Karpas-422 (cell line): ENCODE measurements at regions not wholly inside any gene's neighbourhood (a gene's known extent, or its start where the extent isn't known, plus 50 kb on each side); places are given as distances from the start of the nearest gene placed in this dataset.
"Not testable (repeated sequence)": the region's sequence is repeated elsewhere in the genome, so short reads cannot be mapped to it uniquely, and the experiment has no call there.

Source experiments
- DNase-seq: peaks from one replicate; pipeline ENCODE4 v3.0.0-alpha.2; 2015
- H2AFZ ChIP-seq: fragments of 200-600 bp; sonication (generic); 2 replicates; pipeline ENCODE4 v1.6.1; 2014; ENCODE audit warnings: antibody characterized with exemption, low read length, mixed read lengths
- H3K27ac ChIP-seq: fragments of 200-600 bp; sonication (generic); 2 replicates; pipeline ENCODE4 v1.5.1; 2014; ENCODE audit warnings: mild to moderate bottlenecking, low read length, moderate library complexity
- H3K27me3 ChIP-seq: fragments of 200-600 bp; sonication (generic); 2 replicates; pipeline ENCODE4 v1.6.1; 2014; ENCODE audit warnings: low read length, mixed read lengths
- H3K36me3 ChIP-seq: fragments of 200-600 bp; sonication (generic); 2 replicates; pipeline ENCODE4 v1.6.1; 2014; ENCODE audit warnings: low read length, mixed read lengths; ENCODE audit not compliant: insufficient read depth
- H3K4me1 ChIP-seq: fragments of 200-600 bp; sonication (generic); 2 replicates; pipeline ENCODE4 v1.6.1; 2014; ENCODE audit warnings: mild to moderate bottlenecking, low read length, mixed read lengths
- H3K4me2 ChIP-seq: fragments of 200-600 bp; sonication (generic); 2 replicates; pipeline ENCODE4 v1.6.1; 2014; ENCODE audit warnings: low read length, low read depth, mild to moderate bottlenecking; ENCODE audit not compliant: poor library complexity, severe bottlenecking
- H3K4me3 ChIP-seq: fragments of 200-600 bp; sonication (generic); 2 replicates; pipeline ENCODE4 v1.5.1; 2014; ENCODE audit warnings: mild to moderate bottlenecking, antibody characterized with exemption, low read length, mixed read lengths
- H3K79me2 ChIP-seq: fragments of 200-600 bp; sonication (generic); 2 replicates; pipeline ENCODE4 v1.6.1; 2014; ENCODE audit warnings: mild to moderate bottlenecking, low read length, mixed read lengths
- H3K9ac ChIP-seq: fragments of 200-600 bp; sonication (generic); 2 replicates; pipeline ENCODE4 v1.6.0; 2014; ENCODE audit warnings: low read length
- H3K9me2 ChIP-seq: fragments of 200-600 bp; sonication (generic), shearing (Covaris generic); replicated peaks from 2 replicates; pipeline ENCODE4 v1.6.0; 2014; ENCODE audit warnings: mild to moderate bottlenecking, low read length, moderate library complexity; ENCODE audit not compliant: insufficient read depth
- H3K9me3 ChIP-seq: fragments of 300-700, 200-600 bp; sonication (generic); 2 replicates; pipeline ENCODE4 v1.6.1; 2014; ENCODE audit warnings: low read length, mixed read lengths
- H4K20me1 ChIP-seq: fragments of 200-600 bp; sonication (generic); 2 replicates; pipeline ENCODE4 v1.6.1; 2014; ENCODE audit warnings: mild to moderate bottlenecking, antibody characterized with exemption, low read length, low read depth; ENCODE audit not compliant: insufficient read depth

DNA sequence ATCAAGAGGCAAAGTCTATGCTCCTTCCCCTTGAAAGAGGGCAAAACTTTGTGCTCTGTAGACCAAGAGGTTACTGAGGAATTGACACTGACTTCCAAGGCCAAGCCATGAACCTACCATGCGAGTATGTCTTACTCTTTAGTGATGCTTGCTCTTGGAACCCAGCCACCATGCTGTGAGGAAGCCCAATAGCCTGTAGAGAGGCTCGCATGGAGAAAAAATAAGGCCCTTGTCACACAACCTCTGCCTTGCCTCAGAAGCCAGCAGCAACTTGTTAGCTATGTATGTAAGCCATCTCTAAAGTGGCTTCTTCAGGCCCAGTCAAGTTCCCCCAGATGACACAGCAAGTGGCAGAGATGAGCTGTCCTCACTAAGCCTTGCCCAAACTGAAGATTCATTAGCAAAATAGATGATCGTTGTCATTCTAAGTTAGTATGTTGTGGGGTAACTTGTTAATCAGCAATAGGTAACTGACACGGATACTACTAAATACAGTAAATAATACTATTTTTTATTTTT lies 66.1 kb upstream of the RGPD5 start:
- Histone ChIP-seq H2AFZ (no peak overlapping the region), H3K4me3 (no peak overlapping the region), H3K27ac (no peak overlapping the region), H3K27me3 (no peaks in the 10 kb centered on the region), H3K9me2 (no peaks in the 10 kb centered on the region), H3K79me2 (no peaks in the 10 kb centered on the region), H3K9me3 (no peaks in the 10 kb centered on the region), H3K4me2 (no peak overlapping the region), H3K4me1 (no peaks in the 10 kb centered on the region), H3K36me3 (no peaks in the 10 kb centered on the region), H4K20me1 (no peaks in the 10 kb centered on the region), H3K9ac (no peak overlapping the region)
- DNase-seq = no peak

DNA sequence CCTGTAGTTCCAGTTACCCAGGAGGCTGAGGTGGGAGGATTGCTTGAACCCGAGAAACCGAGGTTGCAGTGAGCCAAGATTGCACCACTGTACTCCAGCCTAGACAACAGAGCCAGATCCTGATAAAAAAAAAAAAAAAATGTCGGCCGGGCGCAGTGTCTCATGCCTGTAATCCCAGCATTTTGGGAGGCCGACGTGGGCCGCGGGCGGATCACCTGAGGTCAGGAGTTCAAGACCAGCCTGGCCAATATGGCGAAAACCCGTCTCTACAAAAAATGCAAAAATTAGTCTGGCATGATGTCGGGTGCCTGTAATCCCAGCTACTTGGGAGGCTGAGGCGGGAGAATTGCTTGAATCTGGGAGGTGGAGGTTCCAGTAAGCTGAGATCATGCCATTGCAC lies 60.4 kb upstream of the RGPD5 start:
- not testable (repeated sequence) for H3K27ac ChIP-seq, H3K79me2 ChIP-seq, H3K4me2 ChIP-seq, DNase-seq, H4K20me1 ChIP-seq, H3K4me3 ChIP-seq, H3K9me2 ChIP-seq, H3K9ac ChIP-seq, H3K9me3 ChIP-seq, H3K27me3 ChIP-seq, H3K4me1 ChIP-seq, H2AFZ ChIP-seq, H3K36me3 ChIP-seq

DNA sequence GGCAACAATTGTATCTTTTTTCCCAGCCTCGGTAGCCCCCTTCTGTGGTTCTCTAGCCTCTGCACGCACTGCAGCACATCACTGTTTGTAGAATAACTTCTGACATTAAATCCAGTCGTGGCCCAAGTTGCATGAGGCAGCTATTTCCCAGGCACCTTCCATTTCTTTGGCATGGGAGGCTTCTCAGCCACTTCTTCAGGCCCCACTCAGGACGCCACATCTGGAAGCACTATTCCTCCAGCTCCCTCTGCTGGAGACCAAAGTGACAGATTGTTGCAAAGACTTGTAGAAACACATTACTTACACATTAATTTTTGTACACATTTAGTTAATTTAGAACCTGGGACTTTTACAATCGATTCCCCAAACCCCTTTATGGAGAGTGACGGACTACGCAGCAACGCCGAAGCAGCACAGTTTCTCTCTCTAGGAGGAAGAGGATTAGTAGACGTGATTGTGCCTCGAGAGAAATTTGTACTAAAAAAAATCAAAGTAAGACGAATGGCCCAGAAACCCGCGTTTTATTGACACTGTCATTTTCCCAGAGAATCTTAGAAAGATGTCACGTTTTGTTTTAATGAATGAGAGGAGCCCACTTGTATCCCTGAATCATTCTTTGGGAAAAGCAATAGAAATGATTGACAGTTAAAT lies 57.8 kb upstream of the RGPD5 start:
- DNase-seq = peak; percentile 77
- H3K27ac ChIP-seq = no peak overlapping the region
- no peak overlapping the region for H3K4me2 ChIP-seq
- H3K36me3 ChIP-seq = no peaks in the 10 kb centered on the region
- no peak overlapping the region for H3K9ac ChIP-seq
- H3K4me3 ChIP-seq = no peak overlapping the region
- no peaks in the 10 kb centered on the region for H3K79me2 ChIP-seq
- no peaks in the 10 kb centered on the region for H3K9me3 ChIP-seq
- H3K4me1 ChIP-seq = peaks cover 7% of the 10 kb centered on the region; the same call in 1 of the 2 replicates
- H2AFZ ChIP-seq = no peak overlapping the region
- no peaks in the 10 kb centered on the region for H4K20me1 ChIP-seq
- no peaks in the 10 kb centered on the region for H3K9me2 ChIP-seq
- H3K27me3 ChIP-seq = no peaks in the 10 kb centered on the region
